HepG2 (cell line): ENCODE measurements at regions not wholly inside any gene's neighbourhood (a gene's known extent, or its start where the extent isn't known, plus 50 kb on each side); places are given as distances from the start of the nearest gene placed in this dataset.

Experiments
- ATAC-seq: fragments of 200-7000 bp; cut with Tn5 transposase; 3 replicates; pipeline ENCODE4 v1.9.1; 2020; ENCODE audit warnings: mild to moderate bottlenecking, moderate library complexity
- BruUV-seq: library from RNA; stranded (reverse); fragments of 400-500 nt; replicated peaks from 2 replicates; lab custom pipeline; 2021; lab: Mats Ljungman, UMichigan
- CTCF ChIA-PET: fragments of 300-600 bp; formaldehyde crosslinking; extraction: SDS; loops from one replicate; lab custom pipeline; 2021; ENCODE audit warnings: low total read pairs, inconsistent platforms, low intra/inter-chr PET ratio; lab: Yijun Ruan, JAX
- POLR2A ChIA-PET: fragments of 350-600 bp; sonication (Branson Sonifier 250); formaldehyde crosslinking; loops from one replicate; lab custom pipeline; 2020; ENCODE audit warnings: antibody characterized with exemption, inconsistent platforms; lab: Yijun Ruan, JAX
- DNase-seq: peaks from one replicate; pipeline ENCODE4 v3.0.0-alpha.2; 2015; ENCODE audit warnings: low spot score
- FAIRE-seq: peaks from 3 replicates; lab custom pipeline; 2011; peaks lifted over from hg19 to GRCh38; lab: Jason Lieb, UNC
- H2AFZ ChIP-seq: one replicate; pipeline ENCODE4 v1.6.1; 2011; ENCODE audit warnings: low read length, inconsistent platforms
- H3K27ac ChIP-seq: fragments of 300-600 bp; 3 replicates; pipeline ENCODE4 v1.8.0; 2011; ENCODE audit warnings: mixed run types, mild to moderate bottlenecking, mixed read lengths, low read length, inconsistent platforms; ENCODE audit not compliant: insufficient read depth; ENCODE audit errors: extremely low read length
- H3K27me3 ChIP-seq, 2 experiments: fragments of 200-600 bp in 1 of 2; 2 replicates in 1 of 2; 3 replicates in 1 of 2; pipeline versions ENCODE4 v1.6.0 to v1.8.0; 2011; ENCODE audit warnings: low read length in 2 of 2, mild to moderate bottlenecking in 2 of 2, moderate library complexity in 2 of 2, inconsistent platforms in 1 of 2; ENCODE audit not compliant: insufficient read depth in 2 of 2, control insufficient read depth in 1 of 2
- H3K36me3 ChIP-seq, 2 experiments: fragments of 200-600 bp in 1 of 2; replicated peaks in 1 of 2; 2 replicates in 1 of 2; 3 replicates in 1 of 2; pipeline versions ENCODE4 v1.5.1 to v1.8.0; 2011; ENCODE audit warnings: low read length in 2 of 2, inconsistent platforms in 1 of 2; ENCODE audit not compliant: insufficient read depth in 2 of 2, control insufficient read depth in 1 of 2
- H3K4me1 ChIP-seq: 2 replicates; pipeline ENCODE4 v1.5.1; 2012; ENCODE audit warnings: low read length, inconsistent platforms; ENCODE audit not compliant: insufficient read depth
- H3K4me2 ChIP-seq: 2 replicates; pipeline ENCODE4 v1.6.0; 2011; ENCODE audit warnings: low read depth, low read length, inconsistent platforms
- H3K4me3 ChIP-seq, 3 experiments: fragments of 200-600 bp in 1 of 3; sonication (generic), shearing (Covaris generic) in 1 of 3; replicated peaks in 1 of 3; 2 replicates each; pipeline ENCODE4 v1.5.1; 2011 to 2016; ENCODE audit warnings: low read length in 3 of 3, inconsistent platforms in 2 of 3, low read depth in 2 of 3, mild to moderate bottlenecking in 2 of 3, control low read depth in 1 of 3, mixed read lengths in 1 of 3; ENCODE audit not compliant: insufficient read depth in 1 of 3
- H3K79me2 ChIP-seq: one replicate; pipeline ENCODE4 v1.6.1; 2011; ENCODE audit warnings: low read length, inconsistent platforms; ENCODE audit not compliant: insufficient read depth
- H3K9ac ChIP-seq: 2 replicates; pipeline ENCODE4 v1.6.0; 2011; ENCODE audit warnings: mild to moderate bottlenecking, low read depth, low read length, inconsistent platforms; ENCODE audit not compliant: insufficient read depth
- H3K9me3 ChIP-seq: 2 replicates; pipeline ENCODE4 v1.5.1; 2012; ENCODE audit warnings: mild to moderate bottlenecking, low read length
- H4K20me1 ChIP-seq: 2 replicates; pipeline ENCODE4 v1.6.0; 2011; ENCODE audit warnings: inconsistent platforms, mild to moderate bottlenecking, low read length, moderate library complexity; ENCODE audit not compliant: insufficient read depth
- ATF2 ChIP-seq: sonication (generic); formaldehyde crosslinking; IDR thresholded peaks from 2 replicates; pipeline ENCODE4 v1.4.0; 2020; ENCODE audit warnings: missing genetic modification reagents
- ATF3 ChIP-seq: sonication (generic); formaldehyde crosslinking; IDR thresholded peaks from 2 replicates; pipeline ENCODE4 v1.4.0; 2020; ENCODE audit warnings: missing genetic modification reagents
- BORCS8-MEF2B ChIP-seq: sonication (generic); formaldehyde crosslinking; IDR thresholded peaks from 2 replicates; pipeline ENCODE4 v1.8.0; 2022; ENCODE audit warnings: mild to moderate bottlenecking, missing genetic modification reagents
- CBX2 ChIP-seq, 2 experiments: fragments of 200-600 bp in 1 of 2; sonication (generic); formaldehyde crosslinking in 1 of 2; IDR thresholded peaks; 2 replicates each; pipeline versions ENCODE4 v1.7.0 to v1.8.1; 2018 to 2022; ENCODE audit warnings: low read depth in 2 of 2, low read length in 1 of 2, mild to moderate bottlenecking in 1 of 2, missing genetic modification reagents in 1 of 2
- CREB1 ChIP-seq, 2 experiments: fragments of 450-650 bp in 1 of 2; IDR thresholded peaks; 2 replicates each; pipeline ENCODE4 v1.6.1; 2016 to 2017; ENCODE audit warnings: control low read depth in 1 of 2, mild to moderate bottlenecking in 1 of 2, missing compliant biosample characterization in 1 of 2, missing genetic modification characterization in 1 of 2
- ELK4 ChIP-seq: sonication (generic); formaldehyde crosslinking; IDR thresholded peaks from 2 replicates; pipeline ENCODE4 v1.9.0; 2021; ENCODE audit warnings: missing genetic modification reagents, borderline replicate concordance
- HNRNPL ChIP-seq: fragments of 200-400 bp; formaldehyde crosslinking; IDR thresholded peaks from 2 replicates; pipeline ENCODE4 v1.6.1; 2017; ENCODE audit warnings: mild to moderate bottlenecking, low read depth, low read length
- KAT7 ChIP-seq: IDR thresholded peaks from 2 replicates; pipeline ENCODE4 v1.6.1; 2018; ENCODE audit warnings: borderline replicate concordance, missing compliant biosample characterization
- MLXIP ChIP-seq: sonication (generic); formaldehyde crosslinking; IDR thresholded peaks from 2 replicates; pipeline ENCODE4 v1.9.0; 2021; ENCODE audit warnings: missing genetic modification reagents, borderline replicate concordance
- NCOA1 ChIP-seq: sonication (generic); formaldehyde crosslinking; IDR thresholded peaks from 2 replicates; pipeline ENCODE4 v1.9.0; 2021; ENCODE audit warnings: missing genetic modification reagents
- NR3C1 ChIP-seq: sonication (generic); formaldehyde crosslinking; IDR thresholded peaks from 2 replicates; pipeline ENCODE4 v1.4.0; 2020; ENCODE audit warnings: missing genetic modification reagents
- ZNF589 ChIP-seq: sonication (generic); formaldehyde crosslinking; conservative IDR thresholded peaks from 2 replicates; pipeline ENCODE4 v1.8.0; 2022; ENCODE audit warnings: mild to moderate bottlenecking, moderate library complexity, missing genetic modification reagents
- ZNF773 ChIP-seq: sonication (generic); formaldehyde crosslinking; IDR thresholded peaks from 2 replicates; pipeline ENCODE4 v1.4.0; 2020; ENCODE audit warnings: missing genetic modification reagents, borderline replicate concordance
- WGBS: methylation state at CpG from one replicate; pipeline ENCODE4 v1.1.6; 2017; ENCODE audit warnings: low lambda C conversion rate; 5-methylcytosine and 5-hydroxymethylcytosine counted together
- in situ Hi-C: cut with HindIII; loops from 2 replicates; pipeline ENCODE4 v1.10.0; 2017; ENCODE audit warnings: low pct_unique_long_range_greater_than_20kb; ENCODE audit not compliant: extremely low pct_ligation_motif_present
- intact Hi-C: fragments of 100-400 bp; cut with micrococcal nuclease; formaldehyde crosslinking; loops from one replicate; pipeline ENCODE4 v1.10.0; 2022; ENCODE audit not compliant: unreplicated experiment
- TF ChIP-seq, protein P1 (sequence below): fragments of 450-650 bp; IDR thresholded peaks from 2 replicates; pipeline ENCODE4 v1.6.1; 2016
- TF ChIP-seq, protein P2 (sequence below): IDR thresholded peaks from 2 replicates; pipeline ENCODE4 v1.6.1; 2016

DNA sequence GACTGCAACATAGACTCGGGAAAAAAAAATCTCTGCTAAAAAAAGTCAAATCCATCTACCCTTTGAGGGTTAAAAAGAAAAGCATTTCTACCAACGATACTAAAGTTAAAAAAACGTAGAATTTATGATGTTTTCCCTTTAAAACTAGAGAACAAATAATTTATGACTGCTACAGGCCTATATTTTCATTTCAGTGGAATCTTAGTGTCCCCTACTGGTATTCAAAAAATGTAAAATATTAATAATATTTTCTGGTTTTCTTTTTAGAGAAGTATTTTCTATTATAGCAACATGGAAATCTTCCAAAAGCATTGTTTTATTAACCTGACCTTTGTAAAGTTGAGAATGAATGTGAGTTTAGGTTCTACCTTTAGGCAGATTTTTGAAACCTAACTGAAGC lies 1582.2 kb downstream of the MRPL39 start:
- H3K27me3 ChIP-seq: no peaks in the 10 kb centered on the region
- H3K79me2 ChIP-seq: no peaks in the 10 kb centered on the region
- FAIRE-seq (no peak), DNase-seq (no peak), ATAC-seq (no peak)
- in situ Hi-C loops: no loop called here
- intact Hi-C loops: no loop called here
- H3K4me2 ChIP-seq: no peak overlapping the region
- H3K4me1 ChIP-seq: no peaks in the 10 kb centered on the region
- peaks cover 79% of the 10 kb centered on the region for H3K9me3 ChIP-seq
- H3K36me3 ChIP-seq: no peaks in the 10 kb centered on the region
- H2AFZ ChIP-seq: no peak overlapping the region
- no TSS peak for BruUV-seq
- POLR2A ChIA-PET: no interaction called here
- CTCF ChIA-PET: no interaction called here
- H3K9ac ChIP-seq: no peak overlapping the region
- H3K4me3 ChIP-seq: no peak overlapping the region
- H4K20me1 ChIP-seq: no peaks in the 10 kb centered on the region
- WGBS: 0% methylated on average over 3 of the region's 3 CpGs
- H3K27ac ChIP-seq: no peak overlapping the region
- TF ChIP-seq MLXIP (CRISPR knock-in tag) (no peak), BORCS8-MEF2B (CRISPR knock-in tag) (no peak), NCOA1 (CRISPR knock-in tag) (no peak), NR3C1 (CRISPR knock-in tag) (no peak), HNRNPL (no peak), CREB1 (IDR thresholded peaks at IDR 0.05) (no peak), CREB1 (CRISPR knock-in tag; IDR thresholded peaks at IDR 0.05) (no peak), CBX2 (IDR thresholded peaks at IDR 0.05; ENCODE audit: low read depth, low read length) (no peak), CBX2 (CRISPR knock-in tag; IDR thresholded peaks at IDR 0.05; ENCODE audit: low read depth) (no peak), ATF3 (CRISPR knock-in tag) (no peak), ELK4 (no peak), ZNF773 (no peak), ZNF589 (CRISPR knock-in tag) (no peak), KAT7 (CRISPR knock-in tag) (no peak), ATF2 (no peak)
- TF ChIP-seq, protein P1, sequence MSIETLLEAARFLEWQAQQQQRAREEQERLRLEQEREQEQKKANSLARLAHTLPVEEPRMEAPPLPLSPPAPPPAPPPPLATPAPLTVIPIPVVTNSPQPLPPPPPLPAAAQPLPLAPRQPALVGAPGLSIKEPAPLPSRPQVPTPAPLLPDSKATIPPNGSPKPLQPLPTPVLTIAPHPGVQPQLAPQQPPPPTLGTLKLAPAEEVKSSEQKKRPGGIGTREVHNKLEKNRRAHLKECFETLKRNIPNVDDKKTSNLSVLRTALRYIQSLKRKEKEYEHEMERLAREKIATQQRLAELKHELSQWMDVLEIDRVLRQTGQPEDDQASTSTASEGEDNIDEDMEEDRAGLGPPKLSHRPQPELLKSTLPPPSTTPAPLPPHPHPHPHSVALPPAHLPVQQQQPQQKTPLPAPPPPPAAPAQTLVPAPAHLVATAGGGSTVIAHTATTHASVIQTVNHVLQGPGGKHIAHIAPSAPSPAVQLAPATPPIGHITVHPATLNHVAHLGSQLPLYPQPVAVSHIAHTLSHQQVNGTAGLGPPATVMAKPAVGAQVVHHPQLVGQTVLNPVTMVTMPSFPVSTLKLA: no peak
- TF ChIP-seq, protein P2, sequence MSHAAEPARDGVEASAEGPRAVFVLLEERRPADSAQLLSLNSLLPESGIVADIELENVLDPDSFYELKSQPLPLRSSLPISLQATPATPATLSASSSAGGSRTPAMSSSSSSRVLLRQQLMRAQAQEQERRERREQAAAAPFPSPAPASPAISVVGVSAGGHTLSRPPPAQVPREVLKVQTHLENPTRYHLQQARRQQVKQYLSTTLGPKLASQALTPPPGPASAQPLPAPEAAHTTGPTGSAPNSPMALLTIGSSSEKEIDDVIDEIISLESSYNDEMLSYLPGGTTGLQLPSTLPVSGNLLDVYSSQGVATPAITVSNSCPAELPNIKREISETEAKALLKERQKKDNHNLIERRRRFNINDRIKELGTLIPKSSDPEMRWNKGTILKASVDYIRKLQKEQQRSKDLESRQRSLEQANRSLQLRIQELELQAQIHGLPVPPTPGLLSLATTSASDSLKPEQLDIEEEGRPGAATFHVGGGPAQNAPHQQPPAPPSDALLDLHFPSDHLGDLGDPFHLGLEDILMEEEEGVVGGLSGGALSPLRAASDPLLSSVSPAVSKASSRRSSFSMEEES: no peak
